MM.1S (cell line): ENCODE measurements at regions not wholly inside any gene's neighbourhood (a gene's known extent, or its start where the extent isn't known, plus 50 kb on each side); places are given as distances from the start of the nearest gene placed in this dataset.

Source experiments
- DNase-seq: peaks from one replicate; pipeline ENCODE4 v3.0.0-alpha.2; 2015
- H2AFZ ChIP-seq: fragments of 300-600 bp; sonication (generic); 2 replicates; pipeline ENCODE4 v1.6.0; 2016; ENCODE audit warnings: antibody characterized with exemption, low read length
- H3F3A ChIP-seq: fragments of 300-600 bp; sonication (generic); 2 replicates; pipeline ENCODE4 v1.6.1; 2016; ENCODE audit warnings: mild to moderate bottlenecking, antibody characterized with exemption, low read length, moderate library complexity, mixed read lengths; ENCODE audit not compliant: insufficient read depth
- H3K27ac ChIP-seq: fragments of 300-600 bp; sonication (generic); 2 replicates; pipeline ENCODE4 v1.5.1; 2016; ENCODE audit warnings: mild to moderate bottlenecking, low read length
- H3K27me3 ChIP-seq: fragments of 300-600 bp; sonication (generic); replicated peaks from 2 replicates; pipeline ENCODE4 v1.6.0; 2016; ENCODE audit warnings: low read length; ENCODE audit not compliant: insufficient read depth
- H3K36me3 ChIP-seq: fragments of 300-600 bp; sonication (generic); replicated peaks from 2 replicates; pipeline ENCODE4 v1.6.1; 2016; ENCODE audit warnings: mild to moderate bottlenecking, low read length, mixed read lengths; ENCODE audit not compliant: insufficient read depth
- H3K4me1 ChIP-seq: fragments of 300-600 bp; sonication (generic); 2 replicates; pipeline ENCODE4 v1.6.1; 2016; ENCODE audit warnings: low read length, mixed read lengths
- H3K4me2 ChIP-seq: fragments of 300-600 bp; sonication (generic); 2 replicates; pipeline ENCODE4 v1.6.0; 2016; ENCODE audit warnings: low read depth, low read length
- H3K4me3 ChIP-seq: fragments of 300-600 bp; sonication (generic); 2 replicates; pipeline ENCODE4 v1.5.1; 2016; ENCODE audit warnings: low read length, mixed read lengths
- H3K79me2 ChIP-seq: fragments of 300-600 bp; sonication (generic); 2 replicates; pipeline ENCODE4 v1.6.1; 2016; ENCODE audit warnings: mixed run types, low read length, mixed read lengths
- H3K9ac ChIP-seq: fragments of 300-600 bp; sonication (generic); 2 replicates; pipeline ENCODE4 v1.6.1; 2016; ENCODE audit warnings: low read length, mixed read lengths
- H3K9me2 ChIP-seq: fragments of 300-600 bp; sonication (generic); replicated peaks from 2 replicates; pipeline ENCODE4 v1.6.1; 2016; ENCODE audit warnings: mild to moderate bottlenecking, low read length, mixed read lengths; ENCODE audit not compliant: insufficient read depth
- H3K9me3 ChIP-seq: fragments of 300-600 bp; sonication (generic); replicated peaks from 2 replicates; pipeline ENCODE4 v1.6.1; 2016; ENCODE audit warnings: mild to moderate bottlenecking, low read length, mixed read lengths; ENCODE audit not compliant: insufficient read depth
- H4K20me1 ChIP-seq: fragments of 300-600 bp; sonication (generic); 2 replicates; pipeline ENCODE4 v1.6.1; 2016; ENCODE audit warnings: mild to moderate bottlenecking, low read length, moderate library complexity, mixed read lengths; ENCODE audit not compliant: insufficient read depth
- EZH2 ChIP-seq: fragments of 300-600 bp; sonication (generic); optimal IDR thresholded peaks from 2 replicates; pipeline ENCODE3; 2017; ENCODE audit warnings: low read depth, mild to moderate bottlenecking, antibody characterized with exemption, low read length, mixed read lengths
- EZH2phosphoT487 ChIP-seq: fragments of 300-600 bp; sonication (generic); IDR thresholded peaks from 2 replicates; pipeline ENCODE4 v1.6.1; 2018; ENCODE audit warnings: antibody characterized with exemption, low read length
- TF ChIP-seq, protein P1 (sequence below): fragments of 300-600 bp; sonication (generic); IDR thresholded peaks from 2 replicates; pipeline ENCODE4 v1.5.1; 2016; ENCODE audit warnings: antibody characterized with exemption, low read length, mixed read lengths

DNA sequence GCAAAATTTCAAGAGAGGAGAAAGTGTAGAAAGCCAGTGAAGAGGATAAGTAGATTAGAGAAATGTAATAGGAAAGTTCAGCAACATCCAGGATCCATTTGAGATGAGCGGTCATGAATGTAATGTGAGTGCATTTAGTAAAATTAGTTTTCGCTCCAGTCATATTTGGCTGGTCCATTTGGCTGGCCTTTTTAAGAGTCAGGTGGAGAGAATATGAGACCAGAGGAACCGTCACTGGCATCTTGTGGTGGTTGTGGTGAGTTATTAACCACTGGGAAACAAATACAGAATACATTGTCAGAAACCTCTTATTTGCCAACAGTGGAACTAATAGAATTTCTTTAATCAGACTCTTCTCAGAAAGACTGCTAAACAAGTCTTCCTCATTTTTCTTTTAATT, 1064.3 kb upstream of the CDH2 start:
- H3K36me3 ChIP-seq: no peaks in the 10 kb centered on the region
- no peaks in the 10 kb centered on the region for H3K9me3 ChIP-seq
- no peak for DNase-seq
- H3K27me3 ChIP-seq: no peaks in the 10 kb centered on the region
- H3K4me3 ChIP-seq: no peak overlapping the region
- no peaks in the 10 kb centered on the region for H3F3A ChIP-seq
- no peaks in the 10 kb centered on the region for H3K4me1 ChIP-seq
- no peak overlapping the region for H3K27ac ChIP-seq
- no peaks in the 10 kb centered on the region for H3K79me2 ChIP-seq
- H3K9ac ChIP-seq: no peak overlapping the region
- TF ChIP-seq EZH2 (no peak), EZH2phosphoT487 (no peak)
- TF ChIP-seq, protein P1, sequence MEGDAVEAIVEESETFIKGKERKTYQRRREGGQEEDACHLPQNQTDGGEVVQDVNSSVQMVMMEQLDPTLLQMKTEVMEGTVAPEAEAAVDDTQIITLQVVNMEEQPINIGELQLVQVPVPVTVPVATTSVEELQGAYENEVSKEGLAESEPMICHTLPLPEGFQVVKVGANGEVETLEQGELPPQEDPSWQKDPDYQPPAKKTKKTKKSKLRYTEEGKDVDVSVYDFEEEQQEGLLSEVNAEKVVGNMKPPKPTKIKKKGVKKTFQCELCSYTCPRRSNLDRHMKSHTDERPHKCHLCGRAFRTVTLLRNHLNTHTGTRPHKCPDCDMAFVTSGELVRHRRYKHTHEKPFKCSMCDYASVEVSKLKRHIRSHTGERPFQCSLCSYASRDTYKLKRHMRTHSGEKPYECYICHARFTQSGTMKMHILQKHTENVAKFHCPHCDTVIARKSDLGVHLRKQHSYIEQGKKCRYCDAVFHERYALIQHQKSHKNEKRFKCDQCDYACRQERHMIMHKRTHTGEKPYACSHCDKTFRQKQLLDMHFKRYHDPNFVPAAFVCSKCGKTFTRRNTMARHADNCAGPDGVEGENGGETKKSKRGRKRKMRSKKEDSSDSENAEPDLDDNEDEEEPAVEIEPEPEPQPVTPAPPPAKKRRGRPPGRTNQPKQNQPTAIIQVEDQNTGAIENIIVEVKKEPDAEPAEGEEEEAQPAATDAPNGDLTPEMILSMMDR: no peak
- no peaks in the 10 kb centered on the region for H4K20me1 ChIP-seq
- H3K4me2 ChIP-seq: no peak overlapping the region
- H2AFZ ChIP-seq: no peak overlapping the region
- H3K9me2 ChIP-seq: no peaks in the 10 kb centered on the region

DNA sequence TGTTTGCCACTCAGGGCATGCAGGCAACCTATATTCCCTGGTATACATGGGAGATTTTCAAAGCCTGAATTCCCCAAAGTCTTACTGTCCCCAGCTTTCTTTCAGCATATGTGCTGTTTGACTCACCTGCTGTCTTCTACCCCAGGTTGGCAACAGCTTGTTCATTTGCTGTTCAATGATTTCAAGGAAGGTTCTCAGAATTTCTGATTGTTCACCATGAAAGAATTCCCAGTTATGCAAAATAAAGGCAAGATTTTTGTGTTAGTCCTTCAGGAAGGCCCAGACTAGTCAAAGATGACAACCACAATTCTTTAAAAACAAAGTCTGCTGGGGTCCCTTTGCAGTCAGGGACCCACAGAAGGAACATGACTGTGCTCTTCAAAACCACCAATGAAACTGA, 1057.8 kb upstream of the CDH2 start:
- Histone ChIP-seq H3K79me2 (no peaks in the 10 kb centered on the region), H3K9ac (no peak overlapping the region), H3K9me2 (no peaks in the 10 kb centered on the region), H3F3A (no peaks in the 10 kb centered on the region), H3K4me2 (no peak overlapping the region), H3K4me1 (no peaks in the 10 kb centered on the region), H3K36me3 (no peaks in the 10 kb centered on the region), H4K20me1 (no peaks in the 10 kb centered on the region), H3K4me3 (no peak overlapping the region), H2AFZ (no peak overlapping the region), H3K9me3 (no peaks in the 10 kb centered on the region), H3K27me3 (no peaks in the 10 kb centered on the region), H3K27ac (no peak overlapping the region)
- DNase-seq: no peak
- TF ChIP-seq, protein P1: no peak
- no peak for TF ChIP-seq EZH2
- no peak for TF ChIP-seq EZH2phosphoT487

DNA sequence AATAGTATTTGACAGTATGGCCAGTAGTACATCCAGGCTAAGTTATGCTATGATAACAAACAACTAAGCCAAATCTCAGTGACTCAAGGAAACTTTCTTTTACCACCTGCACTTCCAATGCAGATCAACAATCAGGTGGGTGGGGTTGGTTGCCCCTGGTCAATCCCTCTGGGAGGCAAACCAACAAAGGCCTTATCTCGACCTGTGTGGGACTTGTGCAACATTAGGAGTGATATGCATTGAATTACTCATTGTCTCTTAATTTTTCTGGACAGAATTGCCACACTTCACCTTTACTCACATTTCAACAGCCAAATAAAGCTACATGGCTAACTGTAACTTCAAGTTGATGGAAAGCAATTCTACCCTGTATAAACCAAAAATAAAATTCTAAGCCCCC, 1049.3 kb upstream of the CDH2 start:
- Histone ChIP-seq H3K4me3 (no peak overlapping the region), H3K9me3 (no peaks in the 10 kb centered on the region), H3K27me3 (no peaks in the 10 kb centered on the region), H2AFZ (no peak overlapping the region), H3K9me2 (no peaks in the 10 kb centered on the region), H3K4me1 (no peaks in the 10 kb centered on the region), H3K9ac (no peak overlapping the region), H3K4me2 (no peak overlapping the region), H3K79me2 (no peaks in the 10 kb centered on the region), H3F3A (no peaks in the 10 kb centered on the region), H3K36me3 (no peaks in the 10 kb centered on the region), H3K27ac (no peak overlapping the region), H4K20me1 (no peaks in the 10 kb centered on the region)
- DNase-seq: no peak
- TF ChIP-seq, protein P1: no peak
- no peak for TF ChIP-seq EZH2
- no peak for TF ChIP-seq EZH2phosphoT487
